ENCODE measurements at regions not wholly inside any gene's neighbourhood (a gene's known extent, or its start where the extent isn't known, plus 50 kb on each side); places are given as distances from the start of the nearest gene placed in this dataset.

DNA sequence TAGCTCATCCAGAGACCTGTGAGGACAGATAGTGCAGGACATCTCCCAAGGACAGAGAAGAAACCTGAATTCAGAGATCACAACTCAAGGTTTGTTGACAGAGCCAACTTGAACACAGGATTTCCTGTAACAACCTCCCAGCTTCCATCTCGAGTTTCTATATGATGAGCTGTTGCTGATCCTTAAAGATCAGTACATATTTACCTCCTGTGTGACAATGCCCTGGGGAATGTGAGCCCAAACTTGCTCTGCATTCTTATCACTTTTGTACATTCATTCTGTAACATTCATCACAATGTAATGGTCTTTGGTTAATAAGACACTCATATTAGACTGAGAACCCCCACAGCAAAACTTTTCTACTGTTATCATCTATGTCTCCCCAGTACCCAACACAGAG lies 468.6 kb downstream of the XPNPEP1 start:
- TF ChIP-seq POLR2A (IDR thresholded peaks at IDR 0.05; ENCODE audit: low read depth, low read length): no peak
- TF ChIP-seq POLR2AphosphoS5 (IDR thresholded peaks at IDR 0.05; ENCODE audit: low read depth, low read length): no peak
- TF ChIP-seq PAX5 (IDR thresholded peaks at IDR 0.05; ENCODE audit: insufficient read depth, low read length, severe bottlenecking): no peak
- TF ChIP-seq TAF1 (IDR thresholded peaks at IDR 0.05; ENCODE audit: low read depth, low read length): no peak
- no peak for TF ChIP-seq SPI1 (IDR thresholded peaks at IDR 0.05; ENCODE audit: low read depth, low read length)
- TF ChIP-seq POU2F2 (IDR thresholded peaks at IDR 0.05; ENCODE audit: low read depth, low read length): no peak
